RWPE2 (cell line): ENCODE measurements at regions not wholly inside any gene's neighbourhood (a gene's known extent, or its start where the extent isn't known, plus 50 kb on each side); places are given as distances from the start of the nearest gene placed in this dataset.

ENCODE experiments used
- ATAC-seq: fragments of 200-7000 bp; cut with Tn5 transposase; 3 replicates; pipeline ENCODE4 v1.9.1; 2021; ENCODE audit warnings: low read depth
- DNase-seq: peaks from one replicate; pipeline ENCODE4 v3.0.0-alpha.2; 2020; ENCODE audit warnings: low spot score
- H3K27ac ChIP-seq: fragments of 450-650 bp; 2 replicates; pipeline ENCODE4 v1.5.1; 2017; ENCODE audit warnings: mild to moderate bottlenecking; ENCODE audit not compliant: poor library complexity, severe bottlenecking
- H3K27me3 ChIP-seq: fragments of 250-450 bp; sonication (Bioruptor Pico); 2 replicates; pipeline ENCODE4 v1.5.1; 2021; ENCODE audit warnings: mild to moderate bottlenecking, moderate library complexity; ENCODE audit not compliant: insufficient read depth, poor library complexity, severe bottlenecking
- H3K36me3 ChIP-seq: fragments of 250-450 bp; sonication (Bioruptor Pico); 2 replicates; pipeline ENCODE4 v1.5.1; 2020; ENCODE audit warnings: low read depth, mild to moderate bottlenecking, moderate library complexity
- H3K4me1 ChIP-seq: fragments of 250-450 bp; sonication (Bioruptor Pico); 2 replicates; pipeline ENCODE4 v1.5.1; 2021; ENCODE audit warnings: mild to moderate bottlenecking, moderate library complexity; ENCODE audit not compliant: insufficient read depth, poor library complexity, severe bottlenecking
- H3K4me3 ChIP-seq: fragments of 250-450 bp; sonication (Bioruptor Pico); 2 replicates; pipeline ENCODE4 v1.5.1; 2021; ENCODE audit warnings: mild to moderate bottlenecking, moderate library complexity; ENCODE audit not compliant: severe bottlenecking
- H3K9me3 ChIP-seq: fragments of 250-450 bp; sonication (Bioruptor Pico); 2 replicates; pipeline ENCODE4 v1.5.1; 2021; ENCODE audit warnings: mild to moderate bottlenecking, moderate library complexity; ENCODE audit not compliant: severe bottlenecking
- CTCF ChIP-seq: fragments of 450-650 bp; IDR thresholded peaks from one replicate; pipeline ENCODE4 v1.5.1; 2017; ENCODE audit warnings: mild to moderate bottlenecking, moderate library complexity; ENCODE audit not compliant: poor library complexity, severe bottlenecking

DNA sequence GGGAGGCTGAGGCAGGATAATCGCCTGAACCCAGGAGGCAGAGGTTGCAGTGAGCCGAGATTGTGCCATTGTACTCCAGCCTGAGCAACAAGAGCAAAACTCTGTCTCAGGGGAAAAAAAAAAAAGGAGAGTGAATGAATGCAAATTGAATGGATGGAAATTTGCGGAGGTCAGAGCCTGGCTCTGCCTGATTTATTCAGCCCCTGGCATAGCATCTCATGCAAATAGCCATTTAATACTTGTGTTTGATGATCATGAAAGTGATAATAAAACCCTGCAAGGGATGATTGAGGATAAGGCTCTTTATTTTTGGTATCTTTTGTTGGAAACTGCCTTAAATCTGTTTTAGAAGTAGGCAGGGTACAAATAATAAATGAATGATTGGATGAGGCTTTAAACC lies 133.0 kb upstream of the SEMA6D start:
- H3K4me3 ChIP-seq, result no peak overlapping the region
- H3K36me3 ChIP-seq, result no peaks in the 10 kb centered on the region
- H3K27me3 ChIP-seq, result no peaks in the 10 kb centered on the region
- DNase-seq (no peak), ATAC-seq (no peak)
- H3K27ac ChIP-seq, result no peak overlapping the region
- TF ChIP-seq CTCF, result no peak
- no peaks in the 10 kb centered on the region for H3K4me1 ChIP-seq
- H3K9me3 ChIP-seq, result no peaks in the 10 kb centered on the region

GRCh38 chr15:47586653-47587224 lies 130.6 kb upstream of the SEMA6D start:
- Histone ChIP-seq H3K4me1 (no peaks in the 10 kb centered on the region), H3K36me3 (no peaks in the 10 kb centered on the region), H3K9me3 (no peaks in the 10 kb centered on the region), H3K4me3 (no peak overlapping the region), H3K27me3 (no peaks in the 10 kb centered on the region), H3K27ac (no peak overlapping the region)
- no peak for TF ChIP-seq CTCF
- ATAC-seq, result no peak
- DNase-seq, result no peak

- Histone ChIP-seq H3K4me3 (no peak overlapping the region), H3K36me3 (no peaks in the 10 kb centered on the region), H3K9me3 (no peaks in the 10 kb centered on the region), H3K27me3 (no peaks in the 10 kb centered on the region), H3K27ac (no peak overlapping the region), H3K4me1 (no peaks in the 10 kb centered on the region)
- no peak for TF ChIP-seq CTCF
- no peak for DNase-seq
- ATAC-seq, result no peak
Measured at GRCh38 chr15:47587940-47588802, 129.1 kb upstream of the SEMA6D start.

DNA sequence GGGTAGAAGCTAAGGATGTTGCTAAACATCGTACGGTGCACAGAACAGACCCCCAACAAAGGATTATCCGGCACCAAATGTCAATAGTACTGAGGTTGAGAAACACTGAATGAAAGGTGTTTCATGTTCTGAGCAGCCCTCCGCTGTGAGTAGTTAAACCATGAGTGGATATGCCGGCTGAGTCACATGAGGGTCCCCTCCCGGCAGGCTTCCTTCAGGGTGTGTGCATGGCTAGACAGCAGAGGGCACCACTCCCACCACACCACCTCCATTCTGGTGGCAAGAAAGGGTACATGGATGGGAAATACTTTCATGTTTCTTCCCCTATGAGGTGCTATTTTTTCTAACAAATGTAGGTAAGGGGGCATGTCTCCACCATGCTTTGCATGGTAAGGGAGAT lies 128.3 kb upstream of the SEMA6D start:
- H3K36me3 ChIP-seq, result no peaks in the 10 kb centered on the region
- no peak for ATAC-seq
- no peaks in the 10 kb centered on the region for H3K4me1 ChIP-seq
- DNase-seq, result no peak
- no peak overlapping the region for H3K27ac ChIP-seq
- H3K27me3 ChIP-seq, result no peaks in the 10 kb centered on the region
- H3K9me3 ChIP-seq, result no peaks in the 10 kb centered on the region
- H3K4me3 ChIP-seq, result no peak overlapping the region
- TF ChIP-seq CTCF, result no peak

GRCh38 chr15:47598996-47599395 lies 118.3 kb upstream of the SEMA6D start:
- DNase-seq, result no peak
- no peak overlapping the region for H3K27ac ChIP-seq
- H3K4me1 ChIP-seq, result no peaks in the 10 kb centered on the region
- ATAC-seq, result no peak
- no peaks in the 10 kb centered on the region for H3K27me3 ChIP-seq
- no peaks in the 10 kb centered on the region for H3K9me3 ChIP-seq
- no peak overlapping the region for H3K4me3 ChIP-seq
- no peak for TF ChIP-seq CTCF
- H3K36me3 ChIP-seq, result no peaks in the 10 kb centered on the region
